Astrocyte (in vitro differentiated cells and primary cell): ENCODE measurements at regions not wholly inside any gene's neighbourhood (a gene's known extent, or its start where the extent isn't known, plus 50 kb on each side); places are given as distances from the start of the nearest gene placed in this dataset.

ENCODE experiments used
- CTCF ChIP-seq: IDR thresholded peaks from 2 replicates; pipeline ENCODE4 v1.5.1; 2011; ENCODE audit warnings: low read depth, mild to moderate bottlenecking, inconsistent platforms, low read length, moderate library complexity; ENCODE audit not compliant: insufficient read depth
- EZH2 ChIP-seq: IDR thresholded peaks from 2 replicates; pipeline ENCODE4 v1.6.1; 2012; ENCODE audit warnings: mild to moderate bottlenecking, low read length, inconsistent platforms; ENCODE audit not compliant: insufficient read depth

GRCh38 chr10:3532644-3533043, 252.4 kb downstream of the KLF6 start:
- TF ChIP-seq EZH2, result no peak
- TF ChIP-seq CTCF, result no peak
